GM21723 (cell line): ENCODE measurements at regions not wholly inside any gene's neighbourhood (a gene's known extent, or its start where the extent isn't known, plus 50 kb on each side); places are given as distances from the start of the nearest gene placed in this dataset.

Source experiments
- ATAC-seq: cut with Tn5 transposase; IDR thresholded peaks from one replicate; pipeline ENCODE4 v1.9.1; 2021; ENCODE audit warnings: mild to moderate bottlenecking, moderate library complexity; ENCODE audit not compliant: unreplicated experiment

- no peak for ATAC-seq
Measured at GRCh38 chr14:96979611-96980074, 182.5 kb downstream of the VRK1 start.

- no peak for ATAC-seq
Measured at GRCh38 chr14:96980835-96981234, 183.7 kb downstream of the VRK1 start.

GRCh38 chr14:96986256-96987085, 189.3 kb downstream of the VRK1 start:
- no peak for ATAC-seq

- no peak for ATAC-seq
Measured at GRCh38 chr14:96987086-96987474, 189.9 kb downstream of the VRK1 start.

- no peak for ATAC-seq
Measured at GRCh38 chr14:96987771-96988170, 190.6 kb downstream of the VRK1 start.

GRCh38 chr14:96989306-96989705, 192.1 kb downstream of the VRK1 start:
- no peak for ATAC-seq

- ATAC-seq, result no peak
Measured at GRCh38 chr14:96991226-96991625, 194.0 kb downstream of the VRK1 start.

GRCh38 chr14:96994999-96995398, 197.8 kb downstream of the VRK1 start:
- no peak for ATAC-seq

GRCh38 chr14:96997269-96997668, 200.1 kb downstream of the VRK1 start:
- ATAC-seq, result no peak

GRCh38 chr14:96997996-96998395, 200.8 kb downstream of the VRK1 start:
- ATAC-seq, result no peak

GRCh38 chr14:96999654-97000155, 202.5 kb downstream of the VRK1 start:
- no peak for ATAC-seq

GRCh38 chr14:97002454-97002853, 205.3 kb downstream of the VRK1 start:
- ATAC-seq, result no peak

GRCh38 chr14:97005934-97006333, 208.8 kb downstream of the VRK1 start:
- ATAC-seq, result no peak

GRCh38 chr14:97010491-97011160, 213.4 kb downstream of the VRK1 start:
- no peak for ATAC-seq

- no peak for ATAC-seq
Measured at GRCh38 chr14:97013878-97014277, 216.7 kb downstream of the VRK1 start.

GRCh38 chr14:97021001-97021400, 223.8 kb downstream of the VRK1 start:
- no peak for ATAC-seq

- no peak for ATAC-seq
Measured at GRCh38 chr14:97021571-97022168, 224.5 kb downstream of the VRK1 start.

- no peak for ATAC-seq
Measured at GRCh38 chr14:97022741-97023140, 225.6 kb downstream of the VRK1 start.

- no peak for ATAC-seq
Measured at GRCh38 chr14:97023871-97024270, 226.7 kb downstream of the VRK1 start.

- no peak for ATAC-seq
Measured at GRCh38 chr14:97024300-97024699, 227.1 kb downstream of the VRK1 start.

GRCh38 chr14:97025722-97026121, 228.5 kb downstream of the VRK1 start:
- no peak for ATAC-seq
